ENCODE measurements at regions not wholly inside any gene's neighbourhood (a gene's known extent, or its start where the extent isn't known, plus 50 kb on each side); places are given as distances from the start of the nearest gene placed in this dataset.
"Not testable (repeated sequence)": the region's sequence is repeated elsewhere in the genome, so short reads cannot be mapped to it uniquely, and the experiment has no call there.

DNA sequence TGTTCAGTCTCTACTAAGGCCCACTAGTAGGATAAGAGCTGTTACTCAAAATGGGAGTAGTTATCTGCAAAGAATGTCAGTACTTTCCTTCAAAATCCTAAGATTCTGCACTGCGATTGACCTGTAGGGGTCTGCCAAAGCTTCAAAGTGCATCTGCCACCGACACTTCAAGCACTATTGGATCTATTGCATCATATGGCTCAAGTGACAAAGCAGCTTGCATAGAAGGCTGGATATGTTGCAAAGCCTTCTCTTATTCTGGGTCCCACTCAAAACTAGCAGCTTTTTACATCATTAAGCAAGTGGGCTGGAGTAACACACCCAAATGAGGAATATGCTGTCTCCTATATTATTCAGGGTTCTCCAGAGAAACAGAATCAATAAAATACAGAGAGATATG lies 115.4 kb upstream of the EMCN start:
- no peak for DNase-seq

DNA sequence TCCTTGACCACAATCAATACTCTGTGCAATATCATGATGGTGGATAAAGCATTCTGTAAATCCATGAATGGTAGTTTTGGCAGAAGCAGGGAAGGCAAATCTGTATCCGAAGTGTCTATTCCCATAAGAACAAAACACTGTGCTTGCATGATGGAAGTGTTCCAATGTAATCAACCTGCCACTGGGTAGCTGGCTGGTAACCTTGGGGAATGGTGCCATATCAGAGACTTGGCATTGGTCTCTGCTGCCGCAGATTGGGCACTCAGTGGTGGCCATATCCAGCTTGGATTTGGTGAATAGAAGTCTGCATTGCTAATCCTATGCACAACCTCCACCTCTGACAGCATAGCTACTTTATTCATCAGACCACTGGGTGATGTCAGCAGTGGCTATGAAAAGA lies 114.3 kb upstream of the EMCN start:
- no peak for DNase-seq

GRCh38 chr4:100631281-100631968 lies 113.6 kb upstream of the EMCN start:
- DNase-seq, result no peak

DNA sequence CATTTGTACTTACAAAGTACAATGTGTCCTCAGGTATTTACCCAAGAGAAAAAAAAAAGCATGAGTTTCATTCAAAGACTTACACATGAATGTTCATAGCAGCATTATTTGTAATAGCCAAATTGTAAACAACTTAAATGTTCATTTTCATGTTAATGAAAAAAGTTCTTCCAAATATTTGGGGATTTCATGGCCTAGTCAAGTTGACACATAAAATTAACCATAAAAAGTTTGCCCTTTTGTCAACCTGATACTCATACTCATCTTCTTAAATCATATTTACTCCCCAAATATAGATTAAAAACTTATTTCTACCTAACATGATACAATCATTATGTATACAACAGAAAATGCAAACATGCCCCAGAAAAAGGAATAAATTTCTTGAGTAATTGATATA lies 112.5 kb upstream of the EMCN start:
- no peak for DNase-seq

DNA sequence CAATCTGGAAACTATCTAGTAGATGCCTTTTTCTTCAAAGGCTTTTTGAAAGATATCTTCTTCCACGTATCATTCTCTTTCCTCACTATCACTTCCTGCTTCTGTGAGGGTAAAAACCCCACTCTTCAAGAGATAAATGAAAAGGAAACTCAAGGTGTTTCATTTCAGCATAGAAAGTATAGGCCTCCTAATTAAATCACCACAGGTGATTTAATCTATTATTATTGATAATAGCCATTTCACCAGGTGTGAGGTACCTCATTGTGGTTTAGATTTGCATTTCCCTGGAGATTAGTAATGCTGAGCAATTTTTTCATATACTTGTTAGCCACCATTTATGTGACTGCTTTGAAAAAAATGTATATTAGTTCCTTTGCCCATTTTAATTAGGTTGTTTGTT lies 92.0 kb upstream of the EMCN start:
- DNase-seq, result no peak

- DNase-seq, result not testable (repeated sequence)
Observed at GRCh38 chr4:100608651-100609050, 90.8 kb upstream of the EMCN start.

GRCh38 chr4:100605144-100605543 lies 87.3 kb upstream of the EMCN start:
- DNase-seq, result no peak

GRCh38 chr4:100593935-100594334 lies 76.1 kb upstream of the EMCN start:
- DNase-seq, result no peak

- DNase-seq, result peak; percentile 33
Observed at GRCh38 chr4:100591161-100591876, 73.5 kb upstream of the EMCN start.

DNA sequence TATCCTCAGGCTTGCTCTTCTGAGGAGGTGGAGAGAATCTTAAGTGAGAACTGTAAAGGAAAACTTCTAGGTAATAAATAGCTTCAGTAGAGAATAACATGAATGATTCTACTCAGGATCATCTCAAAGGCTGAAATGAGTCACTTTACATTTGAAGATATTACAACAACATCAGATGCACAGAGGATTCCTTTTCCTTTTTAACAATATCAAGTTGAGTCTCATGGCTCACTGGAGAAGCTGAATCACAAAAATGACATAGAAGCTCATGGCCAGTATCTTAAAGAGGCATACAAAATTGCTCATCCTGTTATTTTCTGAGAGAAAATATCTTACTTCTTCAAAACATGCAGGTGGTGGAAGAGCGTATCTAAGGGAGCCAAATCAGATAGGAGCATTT lies 72.5 kb upstream of the EMCN start:
- no peak for DNase-seq

GRCh38 chr4:100588076-100588475 lies 70.3 kb upstream of the EMCN start:
- DNase-seq, result no peak

DNA sequence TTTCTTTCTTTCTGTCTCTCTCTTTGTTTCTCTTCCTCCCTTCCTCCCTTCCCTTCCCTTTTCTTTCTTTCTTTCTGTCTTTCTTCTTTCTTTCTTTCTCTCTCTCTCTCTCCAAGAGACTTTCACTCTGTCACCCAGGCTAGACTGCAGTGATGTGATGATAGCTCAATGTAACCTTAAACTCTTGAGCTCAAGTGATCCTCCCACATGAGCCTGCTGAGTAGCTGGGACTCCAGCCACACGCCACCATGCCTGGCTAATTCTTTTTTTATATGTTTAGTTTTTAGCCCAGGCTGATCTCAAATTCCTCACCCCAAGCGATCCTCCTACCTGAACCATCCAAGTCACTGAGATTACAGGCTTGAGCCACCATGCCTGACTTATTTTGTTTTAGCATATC lies 64.3 kb upstream of the EMCN start:
- DNase-seq, result peak; percentile 42

GRCh38 chr4:100581337-100581736 lies 63.5 kb upstream of the EMCN start:
- no peak for DNase-seq

DNA sequence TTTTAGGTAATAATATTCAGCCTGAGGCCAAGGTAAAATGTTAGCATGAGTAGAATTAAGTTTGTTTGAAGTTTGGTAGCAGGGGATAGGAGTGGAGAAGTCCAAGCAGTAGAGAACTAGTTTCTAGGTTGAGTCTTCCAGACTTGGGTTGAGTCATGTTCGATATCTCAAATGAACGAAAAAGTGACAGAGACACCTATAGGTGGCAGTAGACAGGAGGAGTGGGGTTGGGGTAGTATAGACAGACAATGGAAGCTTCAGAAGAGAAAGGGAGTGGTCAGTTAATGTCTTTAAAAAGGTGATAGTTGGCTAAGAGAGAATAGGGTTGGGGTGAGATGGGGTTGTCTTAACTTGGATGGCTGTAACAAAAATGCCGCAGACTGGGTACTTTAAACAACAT lies 58.7 kb upstream of the EMCN start:
- no peak for DNase-seq

DNA sequence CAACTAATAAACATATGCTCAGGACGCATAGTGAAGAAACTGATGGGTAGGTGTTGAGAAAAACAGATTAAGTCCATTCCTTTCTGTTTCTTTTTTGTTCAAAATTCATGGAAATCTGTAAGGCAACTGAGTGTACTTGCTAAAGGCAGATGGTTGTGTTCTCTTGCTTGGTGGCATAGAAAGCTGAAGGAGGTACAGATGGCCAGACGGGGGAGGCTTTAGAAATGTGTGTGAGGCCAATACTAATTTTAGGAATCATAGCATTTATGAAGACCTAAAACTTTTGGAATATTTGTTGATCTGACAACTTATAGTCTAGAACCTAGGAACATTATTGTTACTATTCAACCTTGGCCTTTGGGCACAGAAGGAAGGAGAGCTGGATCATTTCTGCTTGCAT lies 56.8 kb upstream of the EMCN start:
- DNase-seq, result no peak

- no peak for DNase-seq
Observed at GRCh38 chr4:100569196-100569595, 51.4 kb upstream of the EMCN start.
